NCI-H345 (cell line): ENCODE measurements at regions not wholly inside any gene's neighbourhood (a gene's known extent, or its start where the extent isn't known, plus 50 kb on each side); places are given as distances from the start of the nearest gene placed in this dataset.

Source experiments
- DNase-seq: peaks from one replicate; lab custom pipeline; 2025; lab: John Stamatoyannopoulos, UW

- no peak for DNase-seq
Measured at GRCh38 chr1:239733995-239734394, 347.6 kb downstream of the CHRM3 start.

- no peak for DNase-seq
Measured at GRCh38 chr1:239735111-239735510, 348.7 kb downstream of the CHRM3 start.

- no peak for DNase-seq
Measured at GRCh38 chr1:239736479-239736878, 350.1 kb downstream of the CHRM3 start.

GRCh38 chr1:239739375-239739774 is 352.3 kb upstream of the FMN2 start:
- DNase-seq, result no peak

- no peak for DNase-seq
Measured at GRCh38 chr1:239739919-239740318, 351.8 kb upstream of the FMN2 start.

- DNase-seq, result no peak
Measured at GRCh38 chr1:239742416-239743109, 349.1 kb upstream of the FMN2 start.

GRCh38 chr1:239744851-239745250 is 346.8 kb upstream of the FMN2 start:
- no peak for DNase-seq

GRCh38 chr1:239755107-239755912 is 336.4 kb upstream of the FMN2 start:
- DNase-seq, result no peak

- no peak for DNase-seq
Measured at GRCh38 chr1:239757716-239758115, 334.0 kb upstream of the FMN2 start.

- DNase-seq, result no peak
Measured at GRCh38 chr1:239758756-239759155, 332.9 kb upstream of the FMN2 start.

GRCh38 chr1:239761509-239761908 is 330.2 kb upstream of the FMN2 start:
- DNase-seq, result no peak

- no peak for DNase-seq
Measured at GRCh38 chr1:239763850-239764249, 327.8 kb upstream of the FMN2 start.

GRCh38 chr1:239764546-239764945 is 327.1 kb upstream of the FMN2 start:
- no peak for DNase-seq

GRCh38 chr1:239765163-239765562 is 326.5 kb upstream of the FMN2 start:
- no peak for DNase-seq

GRCh38 chr1:239771550-239771949 is 320.1 kb upstream of the FMN2 start:
- no peak for DNase-seq

- no peak for DNase-seq
Measured at GRCh38 chr1:239772446-239772845, 319.2 kb upstream of the FMN2 start.

GRCh38 chr1:239775466-239775865 is 316.2 kb upstream of the FMN2 start:
- DNase-seq, result no peak

GRCh38 chr1:239778208-239778813 is 313.4 kb upstream of the FMN2 start:
- DNase-seq, result no peak

- no peak for DNase-seq
Measured at GRCh38 chr1:239779962-239780361, 311.7 kb upstream of the FMN2 start.

- no peak for DNase-seq
Measured at GRCh38 chr1:239784896-239785295, 306.8 kb upstream of the FMN2 start.

GRCh38 chr1:239785576-239785975 is 306.1 kb upstream of the FMN2 start:
- DNase-seq, result no peak

- DNase-seq, result no peak
Measured at GRCh38 chr1:239786464-239786863, 305.2 kb upstream of the FMN2 start.

- DNase-seq, result no peak
Measured at GRCh38 chr1:239792157-239792556, 299.5 kb upstream of the FMN2 start.
